K562 (cell line): ENCODE measurements at regions not wholly inside any gene's neighbourhood (a gene's known extent, or its start where the extent isn't known, plus 50 kb on each side); places are given as distances from the start of the nearest gene placed in this dataset.

Experiments used
- ATAC-seq: fragments of 200-7000 bp; cut with Tn5 transposase; 3 replicates; pipeline ENCODE4 v1.9.1; 2020; ENCODE audit warnings: moderate library complexity
- BruUV-seq: library from RNA; stranded (reverse); fragments of 400-500 nt; replicated peaks from 2 replicates; lab custom pipeline; 2021; lab: Mats Ljungman, UMichigan
- CTCF ChIA-PET: fragments of 300-600 bp; formaldehyde crosslinking; extraction: SDS; loops from one replicate; lab custom pipeline; 2021; ENCODE audit warnings: low intra/inter-chr PET ratio; lab: Yijun Ruan, JAX
- POLR2A ChIA-PET: fragments of 300-600, 350-650 bp; sonication (Branson Sonifier 250); formaldehyde crosslinking; extraction: SDS; loops from one replicate; lab custom pipeline; 2021; ENCODE audit warnings: antibody characterized with exemption, inconsistent platforms; lab: Yijun Ruan, JAX
- DNase-seq, 4 experiments: peaks; one replicate each; pipeline versions ENCODE4 v3.0.0 to v3.0.0-alpha.2; 2011 to 2018; ENCODE audit warnings: low spot score in 3 of 4, mixed read lengths in 3 of 4; ENCODE audit errors: extremely low read depth in 1 of 4
- FAIRE-seq: peaks from 2 replicates; lab custom pipeline; 2011; peaks lifted over from hg19 to GRCh38; lab: Jason Lieb, UNC
- H2AFZ ChIP-seq: 2 replicates; pipeline ENCODE4 v1.6.0; 2011; ENCODE audit warnings: low read depth, low read length, control low read depth, inconsistent platforms
- H3K27ac ChIP-seq: fragments of 200-600 bp; 3 replicates; pipeline ENCODE4 v1.8.0; 2011; ENCODE audit warnings: low read depth, mild to moderate bottlenecking, control low read depth, inconsistent platforms, low read length, moderate library complexity, mixed read lengths; ENCODE audit errors: extremely low read depth
- H3K27me3 ChIP-seq, 2 experiments: fragments of 300-600 bp in 1 of 2; 2 replicates in 1 of 2; 3 replicates in 1 of 2; pipeline versions ENCODE4 v1.6.0 to v1.8.0; 2011; ENCODE audit warnings: inconsistent platforms in 2 of 2, low read length in 2 of 2, mild to moderate bottlenecking in 1 of 2, mixed read lengths in 1 of 2, moderate library complexity in 1 of 2; ENCODE audit not compliant: control insufficient read depth in 2 of 2, insufficient read depth in 2 of 2
- H3K36me3 ChIP-seq: fragments of 300-600 bp; 3 replicates; pipeline ENCODE4 v1.8.0; 2011; ENCODE audit warnings: mild to moderate bottlenecking, low read length, inconsistent platforms; ENCODE audit not compliant: control insufficient read depth, insufficient read depth
- H3K4me1 ChIP-seq, 2 experiments: fragments of 200-600 bp in 1 of 2; replicated peaks in 1 of 2; 2 replicates in 1 of 2; 3 replicates in 1 of 2; pipeline versions ENCODE4 v1.5.1 to v1.8.0; 2011; ENCODE audit warnings: inconsistent platforms in 2 of 2, low read length in 2 of 2, mild to moderate bottlenecking in 1 of 2, mixed read lengths in 1 of 2, moderate library complexity in 1 of 2; ENCODE audit not compliant: control insufficient read depth in 2 of 2, insufficient read depth in 2 of 2
- H3K4me2 ChIP-seq: 2 replicates; pipeline ENCODE4 v1.6.1; 2011; ENCODE audit warnings: low read length, control low read depth, inconsistent platforms, mixed read lengths; ENCODE audit not compliant: insufficient read depth
- H3K4me3 ChIP-seq: fragments of 200-600 bp; sonication (generic), shearing (Covaris generic); 2 replicates; pipeline ENCODE4 v1.5.1; 2016; ENCODE audit warnings: control low read depth, inconsistent platforms
- H3K79me2 ChIP-seq: fragments of 200-600 bp; 3 replicates; pipeline ENCODE4 v1.8.0; 2011; ENCODE audit warnings: low read length, inconsistent platforms; ENCODE audit not compliant: control insufficient read depth, insufficient read depth
- H3K9ac ChIP-seq, 2 experiments: 2 replicates each; pipeline versions ENCODE4 v1.6.0 to v1.6.1; 2011; ENCODE audit warnings: low read depth in 2 of 2, low read length in 2 of 2, control low read depth in 1 of 2, inconsistent platforms in 1 of 2, mild to moderate bottlenecking in 1 of 2, mixed read lengths in 1 of 2; ENCODE audit not compliant: insufficient read depth in 1 of 2
- H3K9me1 ChIP-seq: one replicate; pipeline ENCODE4 v1.6.0; 2011; ENCODE audit warnings: inconsistent platforms, mild to moderate bottlenecking, low read length, moderate library complexity; ENCODE audit not compliant: control insufficient read depth, insufficient read depth
- H3K9me3 ChIP-seq: replicated peaks from 2 replicates; pipeline ENCODE4 v1.5.1; 2011; ENCODE audit warnings: low read depth, low read length, inconsistent platforms; ENCODE audit not compliant: control insufficient read depth, insufficient read depth
- H4K20me1 ChIP-seq: replicated peaks from 2 replicates; pipeline ENCODE4 v1.6.1; 2011; ENCODE audit warnings: low read length, inconsistent platforms, mixed read lengths; ENCODE audit not compliant: control insufficient read depth, insufficient read depth
- KAT8 ChIP-seq: fragments of 450-650 bp; IDR thresholded peaks from 2 replicates; pipeline ENCODE4 v1.6.1; 2016; ENCODE audit warnings: low read depth, mild to moderate bottlenecking
- POLR3G ChIP-seq: IDR thresholded peaks from 2 replicates; pipeline ENCODE4 v1.6.1; 2011; ENCODE audit not compliant: insufficient read length, insufficient replicate concordance; ENCODE audit errors: extremely low read depth
- VEZF1 ChIP-seq: fragments of 200-800 bp; sonication (Bioruptor generic); IDR thresholded peaks from 2 replicates; pipeline ENCODE4 v1.6.1; 2017; ENCODE audit warnings: missing genetic modification characterization, missing compliant biosample characterization
- ZBTB11 ChIP-seq, 3 experiments: fragments of 200-800 bp in 1 of 3; fragments of 250-450 bp in 1 of 3; fragments of 450-650 bp in 1 of 3; sonication (Bioruptor Pico) in 1 of 3; sonication (Bioruptor generic) in 1 of 3; formaldehyde crosslinking in 1 of 3; IDR thresholded peaks; 2 replicates each; pipeline versions ENCODE4 v1.6.1 to v1.8.0; 2016 to 2022; ENCODE audit warnings: mild to moderate bottlenecking in 2 of 3, missing genetic modification characterization in 2 of 3, missing compliant biosample characterization in 1 of 3, moderate library complexity in 1 of 3
- ZBTB2 ChIP-seq: fragments of 450-650 bp; IDR thresholded peaks from 2 replicates; pipeline ENCODE4 v1.6.1; 2016; ENCODE audit warnings: antibody characterized with exemption
- ZKSCAN8 ChIP-seq: fragments of 200-800 bp; sonication (Bioruptor generic); IDR thresholded peaks from 2 replicates; pipeline ENCODE4 v1.6.1; 2016; ENCODE audit warnings: missing genetic modification characterization, missing compliant biosample characterization
- ZNF263 ChIP-seq: sonication (generic); formaldehyde crosslinking; IDR thresholded peaks from 2 replicates; pipeline ENCODE4 v1.8.0; 2022; ENCODE audit warnings: mild to moderate bottlenecking, missing genetic modification reagents, borderline replicate concordance
- WGBS: fragments of 100-300 bp; shearing (Covaris generic); methylation state at CpG from one replicate; pipeline ENCODE4 v1.1.6; 2016; ENCODE audit warnings: low coverage, mixed read lengths; ENCODE audit not compliant: insufficient coverage; ENCODE audit errors: missing lambda C conversion rate; 5-methylcytosine and 5-hydroxymethylcytosine counted together
- in situ Hi-C: fragments of 300-500 bp; cut with MboI; formaldehyde crosslinking; loops from 4 replicates; pipeline ENCODE4 v1.15.0; 2018; ENCODE audit warnings: inconsistent platforms, mixed read lengths
- intact Hi-C: fragments of 100-400 bp; cut with micrococcal nuclease; formaldehyde crosslinking; loops from 2 replicates; pipeline ENCODE4 v1.14.2; 2022

- H3K27me3 ChIP-seq, result no peaks in the 10 kb centered on the region
- peak overlapping the region; percentile 23; the same call in 2 of the 3 replicates for H3K27ac ChIP-seq
- H3K36me3 ChIP-seq, result no peaks in the 10 kb centered on the region
- WGBS, result 54% methylated on average over 16 of the region's 16 CpGs
- peaks cover 23% of the 10 kb centered on the region; the same call in 2 of the 3 replicates for H3K79me2 ChIP-seq
- intact Hi-C loops (no loop called here), in situ Hi-C loops (no loop called here)
- FAIRE-seq, result no peak
- H3K9me1 ChIP-seq, result no peaks in the 10 kb centered on the region
- 0 out of 2 replicates have a peak, but pooled peaks cover 2% of the 10 kb centered on the region for H3K9me3 ChIP-seq
- ATAC-seq, result peak; percentile 20
- BruUV-seq, result no TSS peak
- peak overlapping the region; percentile 14; the same call in 1 of the 2 replicates for H3K4me2 ChIP-seq
- no peak overlapping the region for H3K4me3 ChIP-seq
- peaks cover 11% of the 10 kb centered on the region for H4K20me1 ChIP-seq
- DNase-seq, result no peak
- ChIA-PET CTCF (no interaction called here), POLR2A (interaction anchor here (0.9 to 1.5 kb wide), 3 partner anchors 12 to 185 kb away, joined by 3 to 5 read pairs (median 4); no protein-coding TSS in a partner anchor)
- H3K4me1 ChIP-seq, result peaks cover 74 to 100% of the 10 kb centered on the region in 2 experiments
- H3K9ac ChIP-seq, result peak overlapping the region; percentile 6 to 80; a peak in 3 of 4 replicates
- no peak overlapping the region; the same call in 1 of the 2 replicates for H2AFZ ChIP-seq
- TF ChIP-seq VEZF1 (CRISPR knock-in tag), result peak; percentile 35; the same call in 1 of the 2 replicates
- TF ChIP-seq ZBTB11 (CRISPR knock-in tag; IDR thresholded peaks at IDR 0.05), result peak in 1 of 3 experiments; percentile 17; a peak in 1 of 6 replicates
- no peak for TF ChIP-seq ZBTB2
- no peak for TF ChIP-seq POLR3G
- TF ChIP-seq ZKSCAN8, result peak; percentile 84; the same call in 1 of the 2 replicates
- peak; percentile 46; the same call in 1 of the 2 replicates for TF ChIP-seq ZNF263 (CRISPR knock-in tag)
- TF ChIP-seq KAT8, result no peak
Observed at GRCh38 chr16:85378145-85379040, 234.7 kb upstream of the GSE1 start.
